HEK293 (cell line): ENCODE measurements at regions not wholly inside any gene's neighbourhood (a gene's known extent, or its start where the extent isn't known, plus 50 kb on each side); places are given as distances from the start of the nearest gene placed in this dataset.

Experiments
- CTCF ChIA-PET: fragments of 350-600 bp; formaldehyde crosslinking; extraction: SDS; loops from one replicate; lab custom pipeline; 2021; ENCODE audit warnings: antibody characterized with exemption; lab: Yijun Ruan, JAX
- POLR2A ChIA-PET: fragments of 300-600 bp; formaldehyde crosslinking; extraction: SDS; loops from one replicate; lab custom pipeline; 2020; ENCODE audit warnings: antibody characterized with exemption, inconsistent platforms; lab: Yijun Ruan, JAX
- H3K27ac ChIP-seq: fragments of 200-500 bp; sonication (Bioruptor generic); 2 replicates; pipeline ENCODE4 v1.5.1; 2014; ENCODE audit warnings: low read depth, low read length, control low read depth, inconsistent platforms; ENCODE audit errors: extremely low read depth
- H3K36me3 ChIP-seq, 2 experiments: fragments of 200-500 bp in 1 of 2; sonication (Bioruptor generic) in 1 of 2; 1 replicate in 1 of 2; 2 replicates in 1 of 2; pipeline ENCODE4 v1.5.1; 2014 to 2017; ENCODE audit warnings: inconsistent platforms in 2 of 2, low read length in 2 of 2; ENCODE audit not compliant: control insufficient read depth in 2 of 2, insufficient read depth in 1 of 2
- H3K4me1 ChIP-seq: fragments of 200-500 bp; sonication (Bioruptor generic); 2 replicates; pipeline ENCODE4 v1.5.1; 2014; ENCODE audit warnings: mild to moderate bottlenecking, low read length, inconsistent platforms; ENCODE audit not compliant: control insufficient read depth, insufficient read depth
- H3K4me3 ChIP-seq: 2 replicates; pipeline ENCODE4 v1.5.1; 2011; ENCODE audit warnings: low read depth, mild to moderate bottlenecking, control low read depth, low read length, moderate library complexity
- H3K9me3 ChIP-seq: fragments of 200-500 bp; sonication (Bioruptor generic); 2 replicates; pipeline ENCODE4 v1.5.1; 2014; ENCODE audit warnings: low read depth, low read length, inconsistent platforms; ENCODE audit not compliant: control insufficient read depth, insufficient read depth
- GFI1B ChIP-seq: fragments of 450-650 bp; formaldehyde crosslinking; IDR thresholded peaks from 2 replicates; pipeline ENCODE4 v1.5.1; 2016; ENCODE audit warnings: missing biosample characterization, missing genetic modification characterization
- GLIS2 ChIP-seq: fragments of 450-650 bp; formaldehyde crosslinking; IDR thresholded peaks from 2 replicates; pipeline ENCODE4 v1.5.1; 2016; ENCODE audit warnings: missing biosample characterization, missing genetic modification characterization
- INSM2 ChIP-seq: fragments of 450-650 bp; formaldehyde crosslinking; IDR thresholded peaks from 2 replicates; pipeline ENCODE4 v1.5.1; 2016; ENCODE audit warnings: missing biosample characterization, missing genetic modification characterization
- SCRT2 ChIP-seq: fragments of 450-650 bp; formaldehyde crosslinking; IDR thresholded peaks from 2 replicates; pipeline ENCODE4 v1.5.1; 2016; ENCODE audit warnings: missing biosample characterization, missing genetic modification characterization
- ZBTB17 ChIP-seq: fragments of 450-650 bp; formaldehyde crosslinking; IDR thresholded peaks from 2 replicates; pipeline ENCODE4 v1.5.1; 2016; ENCODE audit warnings: missing biosample characterization, missing genetic modification characterization
- ZBTB8A ChIP-seq: fragments of 450-650 bp; formaldehyde crosslinking; IDR thresholded peaks from 2 replicates; pipeline ENCODE4 v1.5.1; 2016; ENCODE audit warnings: missing biosample characterization, missing genetic modification characterization
- ZNF133 ChIP-seq: fragments of 450-650 bp; formaldehyde crosslinking; IDR thresholded peaks from 2 replicates; pipeline ENCODE4 v1.5.1; 2016; ENCODE audit warnings: missing biosample characterization, missing genetic modification characterization
- ZNF16 ChIP-seq: fragments of 450-650 bp; formaldehyde crosslinking; IDR thresholded peaks from 2 replicates; pipeline ENCODE4 v1.5.1; 2016; ENCODE audit warnings: low read depth, missing biosample characterization, missing genetic modification characterization
- ZNF221 ChIP-seq: fragments of 450-650 bp; formaldehyde crosslinking; IDR thresholded peaks from 2 replicates; pipeline ENCODE4 v1.5.1; 2017; ENCODE audit warnings: missing biosample characterization, missing genetic modification characterization, borderline replicate concordance
- ZNF223 ChIP-seq: fragments of 450-650 bp; formaldehyde crosslinking; IDR thresholded peaks from 2 replicates; pipeline ENCODE4 v1.5.1; 2016; ENCODE audit warnings: missing biosample characterization, missing genetic modification characterization
- ZNF23 ChIP-seq: fragments of 450-650 bp; formaldehyde crosslinking; IDR thresholded peaks from 2 replicates; pipeline ENCODE4 v1.5.1; 2016; ENCODE audit warnings: missing biosample characterization, missing genetic modification characterization, borderline replicate concordance
- ZNF239 ChIP-seq: fragments of 450-650 bp; formaldehyde crosslinking; IDR thresholded peaks from 2 replicates; pipeline ENCODE4 v1.5.1; 2016; ENCODE audit warnings: missing biosample characterization, missing genetic modification characterization
- ZNF266 ChIP-seq: fragments of 450-650 bp; formaldehyde crosslinking; IDR thresholded peaks from 2 replicates; pipeline ENCODE4 v1.5.1; 2016; ENCODE audit warnings: missing biosample characterization, missing genetic modification characterization, low read depth
- ZNF362 ChIP-seq: fragments of 450-650 bp; formaldehyde crosslinking; IDR thresholded peaks from 2 replicates; pipeline ENCODE4 v1.5.1; 2016; ENCODE audit warnings: missing biosample characterization, missing genetic modification characterization
- ZNF366 ChIP-seq: fragments of 450-650 bp; formaldehyde crosslinking; conservative IDR thresholded peaks from 2 replicates; pipeline ENCODE4 v1.5.1; 2016; ENCODE audit warnings: missing biosample characterization, missing genetic modification characterization
- ZNF416 ChIP-seq: fragments of 450-650 bp; formaldehyde crosslinking; IDR thresholded peaks from 2 replicates; pipeline ENCODE4 v1.5.1; 2016; ENCODE audit warnings: missing biosample characterization, missing genetic modification characterization
- ZNF549 ChIP-seq: fragments of 450-650 bp; IDR thresholded peaks from 2 replicates; pipeline ENCODE4 v1.5.1; 2018; ENCODE audit warnings: missing biosample characterization, missing genetic modification characterization, mild to moderate bottlenecking, inconsistent platforms, moderate library complexity
- ZNF571 ChIP-seq: fragments of 450-650 bp; formaldehyde crosslinking; IDR thresholded peaks from 2 replicates; pipeline ENCODE4 v1.5.0; 2017; ENCODE audit warnings: missing biosample characterization, missing genetic modification characterization
- ZNF610 ChIP-seq: fragments of 450-650 bp; formaldehyde crosslinking; IDR thresholded peaks from 2 replicates; pipeline ENCODE4 v1.5.1; 2016; ENCODE audit warnings: missing biosample characterization, missing genetic modification characterization, borderline replicate concordance
- ZNF621 ChIP-seq: fragments of 450-650 bp; formaldehyde crosslinking; IDR thresholded peaks from 2 replicates; pipeline ENCODE4 v1.5.1; 2017; ENCODE audit warnings: missing biosample characterization, missing genetic modification characterization
- ZNF626 ChIP-seq: fragments of 450-650 bp; sonication (Bioruptor Pico); formaldehyde crosslinking; IDR thresholded peaks from 2 replicates; pipeline ENCODE4 v1.5.1; 2018; ENCODE audit warnings: missing biosample characterization, missing genetic modification characterization, inconsistent platforms
- ZNF658 ChIP-seq: fragments of 450-650 bp; formaldehyde crosslinking; IDR thresholded peaks from 2 replicates; pipeline ENCODE4; 2016; ENCODE audit warnings: missing biosample characterization, missing genetic modification characterization
- ZNF768 ChIP-seq: fragments of 450-650 bp; formaldehyde crosslinking; IDR thresholded peaks from 2 replicates; pipeline ENCODE4 v1.5.1; 2018; ENCODE audit warnings: missing biosample characterization, mild to moderate bottlenecking, missing genetic modification characterization
- ZNF837 ChIP-seq: fragments of 450-650 bp; formaldehyde crosslinking; IDR thresholded peaks from 2 replicates; pipeline ENCODE4 v1.5.1; 2016; ENCODE audit warnings: missing biosample characterization, missing genetic modification characterization
- ZSCAN16 ChIP-seq: fragments of 450-650 bp; formaldehyde crosslinking; IDR thresholded peaks from 2 replicates; pipeline ENCODE4 v1.5.1; 2016; ENCODE audit warnings: missing biosample characterization, missing genetic modification characterization
- ZSCAN30 ChIP-seq: fragments of 450-650 bp; IDR thresholded peaks from 2 replicates; pipeline ENCODE4 v1.5.1; 2018; ENCODE audit warnings: missing biosample characterization, mild to moderate bottlenecking, missing genetic modification characterization, moderate library complexity
- TF ChIP-seq, protein P1 (sequence below): sonication (generic); formaldehyde crosslinking; IDR thresholded peaks from 2 replicates; pipeline ENCODE4 v1.8.1; 2022; ENCODE audit warnings: mild to moderate bottlenecking, moderate library complexity, missing genetic modification reagents
- TF ChIP-seq, protein P2 (sequence below): fragments of 450-650 bp; formaldehyde crosslinking; IDR thresholded peaks from 2 replicates; pipeline ENCODE4 v1.5.1; 2017; ENCODE audit warnings: missing biosample characterization, missing genetic modification characterization

- Histone ChIP-seq H3K4me1 (no peaks in the 10 kb centered on the region), H3K36me3 (no peaks in the 10 kb centered on the region), H3K27ac (no peak overlapping the region), H3K4me3 (no peak overlapping the region)
- POLR2A ChIA-PET: no interaction called here
- TF ChIP-seq ZNF549 (peak; percentile 73; the same call in 1 of the 2 replicates), ZNF626 (tag by site-specific recombination) (no peak), SCRT2 (tag by site-specific recombination) (no peak), ZSCAN16 (0 out of 2 replicates have a peak, but pooled peaks have one; percentile 51)
- TF ChIP-seq, all 188 proteins: peak for 2
- CTCF ChIA-PET: no interaction called here
- H3K9me3 ChIP-seq: no peaks in the 10 kb centered on the region
Observed at GRCh38 chr4:107468812-107469211, 251.2 kb downstream of the PAPSS1 start.

DNA sequence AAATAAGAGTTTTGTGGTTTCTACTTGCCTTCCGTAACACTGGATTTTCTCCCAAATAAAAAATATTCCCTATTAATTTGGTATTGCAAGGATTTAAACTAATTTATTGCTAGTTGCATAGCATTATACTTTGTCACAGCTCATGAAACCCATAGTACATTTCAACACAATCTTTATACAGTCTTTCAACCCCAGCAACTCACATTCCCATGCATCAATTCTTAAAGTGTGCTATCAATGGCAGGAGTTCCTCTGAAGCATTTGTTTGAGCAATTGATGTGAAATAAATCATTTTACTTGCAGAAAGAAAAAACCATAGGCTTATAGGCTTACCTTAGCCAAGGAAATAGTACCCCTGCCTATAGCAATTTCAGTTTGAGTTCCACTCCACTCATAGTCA is 251.9 kb downstream of the PAPSS1 start:
- POLR2A ChIA-PET: no interaction called here
- H3K36me3 ChIP-seq: no peaks in the 10 kb centered on the region
- H3K4me3 ChIP-seq: no peak overlapping the region
- H3K9me3 ChIP-seq: no peaks in the 10 kb centered on the region
- no peaks in the 10 kb centered on the region for H3K4me1 ChIP-seq
- no peak for TF ChIP-seq INSM2 (tag by site-specific recombination)
- TF ChIP-seq ZNF621: no peak
- TF ChIP-seq, protein P1, sequence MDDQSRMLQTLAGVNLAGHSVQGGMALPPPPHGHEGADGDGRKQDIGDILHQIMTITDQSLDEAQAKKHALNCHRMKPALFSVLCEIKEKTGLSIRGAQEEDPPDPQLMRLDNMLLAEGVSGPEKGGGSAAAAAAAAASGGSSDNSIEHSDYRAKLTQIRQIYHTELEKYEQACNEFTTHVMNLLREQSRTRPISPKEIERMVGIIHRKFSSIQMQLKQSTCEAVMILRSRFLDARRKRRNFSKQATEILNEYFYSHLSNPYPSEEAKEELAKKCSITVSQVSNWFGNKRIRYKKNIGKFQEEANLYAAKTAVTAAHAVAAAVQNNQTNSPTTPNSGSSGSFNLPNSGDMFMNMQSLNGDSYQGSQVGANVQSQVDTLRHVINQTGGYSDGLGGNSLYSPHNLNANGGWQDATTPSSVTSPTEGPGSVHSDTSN (CRISPR knock-in tag): no peak
- TF ChIP-seq ZNF223: no peak
- no peak for TF ChIP-seq GLIS2 (tag by site-specific recombination)
- TF ChIP-seq, protein P2, sequence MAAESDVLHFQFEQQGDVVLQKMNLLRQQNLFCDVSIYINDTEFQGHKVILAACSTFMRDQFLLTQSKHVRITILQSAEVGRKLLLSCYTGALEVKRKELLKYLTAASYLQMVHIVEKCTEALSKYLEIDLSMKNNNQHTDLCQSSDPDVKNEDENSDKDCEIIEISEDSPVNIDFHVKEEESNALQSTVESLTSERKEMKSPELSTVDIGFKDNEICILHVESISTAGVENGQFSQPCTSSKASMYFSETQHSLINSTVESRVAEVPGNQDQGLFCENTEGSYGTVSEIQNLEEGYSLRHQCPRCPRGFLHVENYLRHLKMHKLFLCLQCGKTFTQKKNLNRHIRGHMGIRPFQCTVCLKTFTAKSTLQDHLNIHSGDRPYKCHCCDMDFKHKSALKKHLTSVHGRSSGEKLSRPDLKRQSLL (tag by site-specific recombination): no peak
- no peak for TF ChIP-seq ZNF23 (tag by site-specific recombination)
- no peak for TF ChIP-seq ZNF133 (tag by site-specific recombination)
- TF ChIP-seq ZNF610: no peak
- TF ChIP-seq ZNF658 (tag by site-specific recombination): no peak
- TF ChIP-seq, all 188 proteins: peak for 0
- no peak overlapping the region for H3K27ac ChIP-seq
- CTCF ChIA-PET: no interaction called here

GRCh38 chr4:107467461-107467860 is 252.6 kb downstream of the PAPSS1 start:
- POLR2A ChIA-PET: no interaction called here
- no peak overlapping the region for H3K4me3 ChIP-seq
- CTCF ChIA-PET: no interaction called here
- no peak overlapping the region for H3K27ac ChIP-seq
- no peaks in the 10 kb centered on the region for H3K9me3 ChIP-seq
- H3K36me3 ChIP-seq: no peaks in the 10 kb centered on the region
- H3K4me1 ChIP-seq: no peaks in the 10 kb centered on the region
- TF ChIP-seq ZNF837: no peak
- TF ChIP-seq, protein P2 (tag by site-specific recombination): no peak
- TF ChIP-seq ZNF768 (tag by site-specific recombination): no peak
- no peak for TF ChIP-seq ZNF571 (tag by site-specific recombination)
- TF ChIP-seq ZNF16 (tag by site-specific recombination): no peak
- TF ChIP-seq ZNF366 (tag by site-specific recombination): no peak
- no peak for TF ChIP-seq ZNF416
- no peak for TF ChIP-seq GFI1B
- no peak for TF ChIP-seq ZSCAN30
- TF ChIP-seq ZBTB17 (tag by site-specific recombination): no peak
- no peak for TF ChIP-seq ZNF362 (tag by site-specific recombination)
- TF ChIP-seq ZNF239 (tag by site-specific recombination): no peak
- TF ChIP-seq ZNF266: no peak
- TF ChIP-seq ZBTB8A (tag by site-specific recombination): no peak
- no peak for TF ChIP-seq ZNF221 (tag by site-specific recombination)
